ENCODE measurements at regions not wholly inside any gene's neighbourhood (a gene's known extent, or its start where the extent isn't known, plus 50 kb on each side); places are given as distances from the start of the nearest gene placed in this dataset.

GRCh38 chr19:30212574-30212973, 159.6 kb upstream of the ZNF536 start:
- Histone ChIP-seq H3K9me3 (ENCODE audit: control insufficient read depth in 1 of 2, insufficient read depth in 1 of 2, low read depth in 1 of 2, low read length in 2 of 2) (no peaks in the 10 kb centered on the region), H3K27me3 (ENCODE audit: insufficient read depth, low read length) (peaks cover 22% of the 10 kb centered on the region; the same call in 1 of the 2 replicates), H3K9ac (ENCODE audit: low read length) (no peak overlapping the region), H3K27ac (ENCODE audit: low read depth, low read length) (no peak overlapping the region), H4K20me1 (ENCODE audit: insufficient read depth) (no peaks in the 10 kb centered on the region), H3K79me2 (ENCODE audit: insufficient read depth, low read length) (no peaks in the 10 kb centered on the region), H3K4me2 (ENCODE audit: low read length) (no peak overlapping the region), H3K4me1 (ENCODE audit: control insufficient read depth in 1 of 2, insufficient read depth in 2 of 2, low read length in 2 of 2) (no peaks in the 10 kb centered on the region), H3K4me3 (replicated peaks in 1 of 2; ENCODE audit: low read depth in 1 of 2, low read length in 2 of 2) (no peak overlapping the region), H3K36me3 (ENCODE audit: control insufficient read depth in 1 of 2, insufficient read depth in 2 of 2, low read length in 2 of 2) (no peaks in the 10 kb centered on the region; a peak in 1 of 4 replicates), H2AFZ (ENCODE audit: low read depth, low read length, poor library complexity, severe bottlenecking) (no peak overlapping the region), H3K9me2 (ENCODE audit: insufficient read depth) (no peaks in the 10 kb centered on the region)
- RAD21 ChIA-PET (ENCODE audit: low non-redundant PET in 1 of 2, low total read pairs in 2 of 2, uncharacterized antibody in 2 of 2, unreplicated experiment in 2 of 2) = no interaction called here
- DNase-seq (ENCODE audit: low read depth, low spot score) (no peak), ATAC-seq (no peak)
- intact Hi-C loops (cut with micrococcal nuclease) = no loop called here
- no TSS peak for BruUV-seq (replicated peaks)
- CTCF ChIA-PET = no interaction called here
- POLR2A ChIA-PET = no interaction called here
- TF ChIP-seq ZBTB33 (IDR thresholded peaks at IDR 0.05; ENCODE audit: extremely low read depth, insufficient replicate concordance, low read length) (no peak), SP1 (IDR thresholded peaks at IDR 0.05; ENCODE audit: low read depth) (no peak), TCF7L2 (IDR thresholded peaks at IDR 0.05; ENCODE audit: borderline replicate concordance, extremely low read depth, insufficient read depth, insufficient read length) (no peak), ELF1 (IDR thresholded peaks at IDR 0.05; ENCODE audit: borderline replicate concordance, low read depth) (no peak), SRF (IDR thresholded peaks at IDR 0.05; ENCODE audit: low read depth) (no peak), CBX3 (IDR thresholded peaks at IDR 0.05; ENCODE audit: low read depth) (no peak), CEBPB (IDR thresholded peaks at IDR 0.05; ENCODE audit: low read depth) (no peak)

GRCh38 chr19:30214651-30215051, 157.5 kb upstream of the ZNF536 start:
- no peaks in the 10 kb centered on the region for H3K79me2 ChIP-seq (ENCODE audit: insufficient read depth, low read length)
- POLR2A ChIA-PET = no interaction called here
- peaks cover 10% of the 10 kb centered on the region; the same call in 1 of the 2 replicates for H3K27me3 ChIP-seq (ENCODE audit: insufficient read depth, low read length)
- no peak for TF ChIP-seq RAD21 (IDR thresholded peaks at IDR 0.05; ENCODE audit: low read depth)
- no peak for TF ChIP-seq SIN3A (IDR thresholded peaks at IDR 0.05; ENCODE audit: low read depth)
- H3K4me2 ChIP-seq (ENCODE audit: low read length) = no peak overlapping the region
- no peak for ATAC-seq
- no peaks in the 10 kb centered on the region; a peak in 1 of 4 replicates for H3K36me3 ChIP-seq (ENCODE audit: control insufficient read depth in 1 of 2, insufficient read depth in 2 of 2, low read length in 2 of 2)
- RAD21 ChIA-PET (ENCODE audit: low non-redundant PET in 1 of 2, low total read pairs in 2 of 2, uncharacterized antibody in 2 of 2, unreplicated experiment in 2 of 2) = no interaction called here
- CTCF ChIA-PET = no interaction called here
- no peaks in the 10 kb centered on the region for H3K4me1 ChIP-seq (ENCODE audit: control insufficient read depth in 1 of 2, insufficient read depth in 2 of 2, low read length in 2 of 2)
- no peak overlapping the region for H3K27ac ChIP-seq (ENCODE audit: low read depth, low read length)
- no peaks in the 10 kb centered on the region for H3K9me2 ChIP-seq (ENCODE audit: insufficient read depth)
- H2AFZ ChIP-seq (ENCODE audit: low read depth, low read length, poor library complexity, severe bottlenecking) = no peak overlapping the region
- no TSS peak for BruUV-seq (replicated peaks)
- H3K4me3 ChIP-seq (replicated peaks in 1 of 2; ENCODE audit: low read depth in 1 of 2, low read length in 2 of 2) = no peak overlapping the region
- no peaks in the 10 kb centered on the region for H3K9me3 ChIP-seq (ENCODE audit: control insufficient read depth in 1 of 2, insufficient read depth in 1 of 2, low read depth in 1 of 2, low read length in 2 of 2)
- no peak for DNase-seq (ENCODE audit: low read depth, low spot score)
- intact Hi-C loops (cut with micrococcal nuclease) = no loop called here
- H4K20me1 ChIP-seq (ENCODE audit: insufficient read depth) = no peaks in the 10 kb centered on the region
- no peak overlapping the region for H3K9ac ChIP-seq (ENCODE audit: low read length)
